Esophagus mucosa (tissue), 1 donor: ENCODE measurements at regions not wholly inside any gene's neighbourhood (a gene's known extent, or its start where the extent isn't known, plus 50 kb on each side); places are given as distances from the start of the nearest gene placed in this dataset.
A peak's percentile ranks its signal among the peaks of the same experiment; 100 is the strongest.
"Not testable (repeated sequence)": the region's sequence is repeated elsewhere in the genome, so short reads cannot be mapped to it uniquely, and the experiment has no call there.

Experiments used
- ATAC-seq: fragments of 200-7000 bp; cut with Tn5 transposase; one replicate; pipeline ENCODE4 v1.9.1; 2020
- donor health status: DM: yes; HTN: yes; CAD: no.

DNA sequence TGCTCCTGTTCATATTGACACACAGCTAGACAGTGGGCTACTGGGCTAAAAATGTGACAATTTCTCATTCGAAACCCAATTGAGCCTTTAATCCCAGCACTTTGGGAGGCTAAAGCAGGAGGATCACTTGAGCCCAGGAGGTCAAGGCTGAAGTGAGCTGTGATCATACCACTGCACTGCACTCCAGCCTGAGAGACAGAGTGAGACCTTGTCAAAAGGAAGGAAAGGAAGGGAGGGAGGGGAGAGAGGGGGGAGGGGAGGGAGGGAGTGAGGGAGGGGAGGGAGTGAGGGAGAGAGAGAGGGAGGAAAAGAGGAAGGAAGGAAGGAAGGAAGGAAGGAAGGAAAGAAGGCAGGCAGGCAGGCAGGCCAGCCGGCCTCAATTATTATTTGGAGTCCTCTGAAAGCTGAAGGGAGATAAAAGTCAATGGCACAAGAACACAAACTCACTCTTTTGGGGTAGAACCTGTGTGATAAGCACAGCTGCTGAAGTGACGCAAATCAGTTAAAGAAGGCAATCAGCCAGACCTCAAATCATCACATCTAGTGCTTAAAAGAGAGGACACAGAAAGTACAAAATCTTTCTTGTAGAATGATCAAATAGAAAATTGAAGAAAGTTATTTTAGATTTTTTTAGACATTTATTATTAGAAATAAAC, 98.1 kb downstream of the CCDC71L start:
- no peak for ATAC-seq

DNA sequence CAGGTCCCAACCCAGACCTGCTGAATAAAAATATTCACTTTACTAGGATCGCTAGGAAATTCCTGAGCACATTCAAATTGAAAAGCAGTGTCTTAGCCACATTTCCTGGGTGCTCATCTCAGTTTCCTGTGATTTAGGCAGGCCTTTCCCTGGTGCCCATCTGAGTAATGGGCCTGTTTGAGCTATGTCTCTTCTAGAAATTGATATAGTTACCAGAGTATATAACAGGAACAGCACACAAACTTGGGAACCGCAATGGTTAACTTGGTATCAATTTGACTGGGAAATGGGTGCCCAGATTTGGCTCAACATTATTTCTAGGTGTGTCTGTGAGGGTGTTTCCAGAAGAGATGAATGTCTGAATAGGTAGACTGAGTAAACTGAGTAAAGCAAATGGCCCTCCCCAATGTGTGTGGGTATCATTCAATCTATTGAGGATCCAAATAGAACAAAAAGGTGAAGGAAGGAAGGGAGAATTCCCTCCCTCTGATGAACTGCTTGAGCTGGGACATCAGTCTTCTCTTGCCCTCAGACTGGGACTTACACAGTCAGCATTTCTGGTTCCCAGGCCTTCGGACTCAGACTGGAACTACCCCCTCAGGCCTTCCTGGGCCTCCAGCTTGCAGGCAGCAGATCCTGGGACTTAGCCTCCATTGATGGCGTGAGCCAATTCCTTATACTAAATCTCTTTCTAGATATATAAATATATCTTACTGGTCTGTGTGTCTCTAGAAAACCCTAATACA, 99.1 kb downstream of the CCDC71L start:
- ATAC-seq: no peak

DNA sequence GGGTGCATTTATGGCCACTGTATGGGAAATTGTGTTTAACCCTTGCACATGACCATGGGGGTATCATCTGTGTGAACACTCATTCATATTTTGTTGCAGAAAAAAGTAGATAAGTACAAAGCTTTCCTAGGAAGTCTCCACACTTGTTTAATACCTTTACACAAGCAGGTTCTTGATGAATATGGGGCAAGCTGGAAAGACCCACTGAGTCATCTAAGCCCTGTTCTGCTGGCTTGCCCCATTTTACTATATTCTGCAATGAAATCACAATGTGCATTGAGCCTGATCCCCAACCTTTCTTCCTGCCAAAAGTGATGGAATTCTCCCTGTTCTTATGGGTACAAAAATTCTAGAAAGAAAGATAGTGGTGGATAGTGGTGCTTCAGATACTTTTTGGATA, 99.8 kb downstream of the CCDC71L start:
- ATAC-seq: no peak

DNA sequence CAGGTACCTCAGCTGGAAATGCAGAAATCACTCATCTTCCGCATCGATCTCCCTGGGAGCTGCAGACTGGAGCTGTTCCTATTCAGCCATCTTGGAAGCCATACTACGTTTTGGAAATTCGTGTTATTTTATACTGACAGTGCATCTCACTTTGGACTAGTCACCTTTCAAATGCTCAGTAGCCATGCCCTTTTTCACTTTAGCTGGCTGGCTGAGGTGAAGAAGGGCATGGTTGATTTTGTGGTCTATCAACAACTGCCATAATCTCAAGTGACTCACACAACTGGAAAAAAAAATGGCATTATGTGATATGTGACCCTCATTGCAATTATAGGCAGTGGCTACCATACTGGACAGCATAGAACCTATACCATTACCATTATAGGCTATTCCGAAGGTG, 100.5 kb downstream of the CCDC71L start:
- ATAC-seq: no peak

DNA sequence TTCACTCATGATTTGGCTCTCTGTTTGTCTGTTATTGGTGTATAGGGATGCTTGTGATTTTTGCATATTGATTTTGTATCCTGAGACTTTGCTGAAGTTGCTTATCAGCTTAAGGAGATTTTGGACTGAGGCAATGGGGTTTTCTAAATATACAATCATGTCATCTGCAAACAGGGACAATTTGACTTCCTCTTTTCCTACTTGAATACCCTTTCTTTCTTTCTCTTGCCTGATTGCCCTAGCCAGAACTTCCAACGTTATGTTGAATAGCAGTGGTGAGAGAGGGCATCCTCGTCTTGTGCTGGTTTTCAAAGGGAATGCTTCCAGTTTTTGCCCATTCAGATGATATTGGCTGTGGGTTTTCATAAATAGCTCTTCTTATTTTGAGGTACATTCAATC, 104.7 kb downstream of the CCDC71L start:
- ATAC-seq: not testable (repeated sequence)

DNA sequence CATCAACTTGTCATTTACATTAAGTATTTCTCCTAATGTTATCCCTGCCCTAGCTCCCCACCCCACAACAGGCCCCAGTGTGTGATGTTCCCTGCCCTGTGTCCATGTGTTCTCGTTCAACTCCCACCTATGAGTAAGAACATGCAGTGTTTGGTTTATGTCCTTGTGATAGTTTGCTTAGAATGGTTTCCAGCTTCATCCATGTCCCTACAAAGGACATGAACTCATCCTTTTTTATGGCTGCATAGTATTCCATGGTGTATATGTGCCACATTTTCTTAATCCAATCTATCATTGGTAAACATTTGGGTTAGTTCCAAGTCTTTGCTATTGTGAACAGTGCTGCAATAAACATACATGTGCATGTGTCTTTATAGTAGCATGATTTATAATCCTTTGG, 106.3 kb downstream of the CCDC71L start:
- not testable (repeated sequence) for ATAC-seq

DNA sequence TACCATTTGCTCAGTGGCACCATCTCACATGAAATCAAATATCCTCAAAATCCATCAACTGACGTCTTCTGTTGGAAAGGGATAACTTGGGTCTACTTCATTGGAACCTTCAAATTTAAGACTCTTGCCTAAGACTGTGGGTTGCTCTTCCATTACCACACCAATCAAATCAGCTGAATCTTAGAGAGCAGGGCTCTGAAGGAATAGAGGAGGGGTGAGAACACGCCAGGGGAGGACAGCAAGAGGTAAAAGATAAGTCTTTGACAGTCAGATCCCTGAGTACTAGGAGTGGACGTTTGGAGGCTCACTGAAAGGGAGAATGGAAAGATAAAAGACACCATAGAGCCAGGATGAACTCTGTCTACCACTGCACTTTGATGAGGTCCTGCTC, 107.5 kb downstream of the CCDC71L start:
- ATAC-seq: no peak

DNA sequence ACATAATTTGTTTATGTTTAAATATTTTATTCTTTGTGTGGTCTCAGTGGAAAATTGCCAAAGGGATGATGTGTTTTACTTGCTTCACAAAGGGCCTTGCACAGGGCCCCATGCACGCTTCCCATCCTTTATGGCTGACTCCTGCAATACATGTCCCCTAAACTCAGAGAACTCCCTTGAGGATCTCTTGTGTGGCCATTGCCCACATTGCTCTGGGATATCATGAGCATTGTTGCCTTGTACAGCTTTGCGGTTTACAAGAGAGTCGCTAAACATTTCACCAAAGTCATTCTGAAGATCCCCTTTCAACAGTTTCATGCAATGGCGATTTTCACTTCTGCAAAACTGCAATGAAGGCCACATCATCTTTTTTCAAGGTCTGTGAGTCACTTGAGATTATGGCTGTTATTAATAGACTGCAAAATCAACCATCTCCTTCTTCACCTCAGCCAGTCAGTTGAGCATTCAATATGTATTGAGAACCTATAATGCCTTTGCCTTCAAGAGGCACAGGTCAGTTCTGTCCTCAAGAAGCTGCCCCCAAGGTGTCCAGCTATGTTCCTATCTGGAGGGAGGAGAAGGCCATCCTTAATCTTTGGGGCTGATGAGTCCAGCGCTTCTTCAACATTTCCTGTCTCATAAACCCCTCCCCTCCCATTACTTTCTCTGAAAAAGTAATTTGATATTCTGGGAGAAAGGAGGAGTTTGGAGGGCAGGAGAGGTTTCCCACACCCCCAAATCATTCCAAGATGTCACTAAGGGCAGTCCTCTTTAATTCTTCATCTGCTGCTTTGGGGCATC, 108.1 kb downstream of the CCDC71L start:
- ATAC-seq: peak; percentile 43

DNA sequence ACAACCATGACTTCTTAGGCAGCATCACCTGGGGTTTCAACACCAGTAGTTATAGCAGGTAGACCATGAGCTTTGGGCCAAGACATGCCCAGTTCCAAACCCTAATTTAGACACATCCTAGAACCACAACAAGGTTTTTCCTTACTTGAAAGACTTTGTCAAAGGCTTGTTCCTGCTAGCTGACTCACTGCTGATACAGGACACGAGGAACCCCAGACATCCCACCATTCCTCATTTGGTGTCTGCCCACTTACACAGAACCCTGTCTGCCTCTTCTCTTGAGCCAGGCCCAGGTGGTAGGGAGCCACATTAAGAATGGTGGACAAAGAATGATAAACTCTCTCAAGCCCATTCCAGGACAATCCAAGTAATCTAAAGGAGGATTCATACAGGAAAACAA, 109.0 kb downstream of the CCDC71L start:
- ATAC-seq: no peak

DNA sequence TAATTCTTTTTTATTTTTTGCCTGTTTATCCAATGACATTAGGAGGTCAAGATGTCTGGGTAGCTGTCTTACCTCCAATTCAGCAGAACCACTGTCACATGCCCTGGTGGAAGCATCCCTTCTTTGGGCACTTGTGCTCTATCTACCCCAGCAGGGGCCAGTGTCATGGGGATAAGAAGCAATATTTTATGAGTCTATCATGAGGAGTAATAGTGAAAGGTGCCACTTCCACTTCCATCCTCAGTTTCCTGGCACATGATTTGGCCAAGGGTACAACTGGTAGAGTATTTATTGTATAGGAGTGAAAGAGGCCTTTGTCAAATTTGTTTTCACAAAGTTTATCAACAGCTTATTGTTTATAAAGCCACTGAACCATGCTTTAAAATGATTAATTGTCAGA, 112.5 kb downstream of the CCDC71L start:
- ATAC-seq: no peak

DNA sequence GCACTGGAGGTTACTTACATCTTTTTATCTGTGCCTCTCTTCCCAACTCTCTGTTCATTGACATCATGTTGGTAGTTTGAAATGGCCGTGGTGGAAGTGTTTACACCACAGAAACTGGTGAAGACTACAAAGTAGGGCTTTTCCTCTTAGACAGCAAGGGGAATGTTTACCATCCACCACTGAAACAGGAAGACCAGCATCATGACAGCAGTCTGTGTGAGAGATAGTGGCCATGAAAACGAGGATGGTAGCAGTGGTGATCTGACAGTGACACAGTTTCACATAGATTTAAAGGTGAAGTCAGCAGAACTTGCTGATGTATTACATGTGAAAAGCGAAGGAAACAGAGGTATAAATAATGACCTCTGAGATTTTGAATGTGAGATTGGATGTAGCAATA, 115.7 kb downstream of the CCDC71L start:
- ATAC-seq: no peak

DNA sequence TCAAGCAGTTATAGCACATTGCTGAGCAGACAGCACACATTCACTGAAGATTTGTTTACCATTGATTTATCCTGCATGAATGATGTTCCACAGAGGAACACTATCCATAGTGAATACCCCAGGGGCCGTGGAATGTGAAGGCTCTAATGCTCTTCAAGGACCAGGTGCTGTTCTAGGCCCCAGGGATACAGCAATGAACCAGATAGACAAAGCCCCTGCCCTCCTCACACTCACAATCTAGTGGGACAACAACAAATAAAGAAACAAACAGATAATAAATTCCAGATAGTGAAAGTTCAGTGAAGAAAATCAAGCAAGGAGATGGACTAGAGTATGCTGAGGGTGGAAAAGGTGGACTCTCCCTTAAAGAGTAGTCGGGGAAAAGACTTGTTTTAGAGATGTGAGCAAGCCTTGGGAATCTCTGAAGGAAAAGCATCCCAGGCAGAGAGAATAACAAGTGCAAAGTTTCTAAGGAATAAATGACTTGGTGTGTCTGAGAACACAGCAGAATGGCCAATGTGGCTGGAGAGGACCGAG, 117.7 kb downstream of the CCDC71L start:
- ATAC-seq: no peak

DNA sequence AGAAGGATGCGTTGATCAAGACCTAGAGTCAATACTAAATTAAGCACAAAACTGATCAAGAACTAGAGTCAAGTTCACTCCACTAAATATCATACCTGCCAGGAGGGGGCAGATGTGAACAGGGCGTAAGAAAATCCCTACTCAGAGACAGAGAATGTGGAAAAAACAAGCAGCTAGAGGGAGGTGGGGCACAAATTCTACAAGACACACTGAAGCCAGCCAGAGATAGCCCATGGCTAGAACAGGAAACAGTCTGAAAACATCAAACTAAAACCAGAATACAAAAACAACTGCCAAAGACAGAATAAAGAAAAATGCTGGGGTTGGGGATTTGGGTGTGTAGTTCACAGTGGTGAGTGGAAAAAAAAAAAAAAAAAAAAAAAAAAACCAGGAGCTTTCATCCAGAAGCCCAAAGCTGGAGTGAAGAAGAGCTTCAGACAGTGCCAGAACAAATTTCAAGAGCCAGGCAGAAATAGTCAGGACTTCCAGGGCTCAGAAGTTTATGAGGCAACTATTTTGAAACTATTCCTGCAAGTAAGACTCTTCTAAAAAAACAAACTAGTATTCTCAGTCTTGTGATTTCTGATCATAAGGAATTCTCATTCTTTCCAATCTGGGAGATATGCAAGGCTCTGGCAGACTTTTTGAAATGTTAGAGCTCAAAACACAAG, 118.3 kb downstream of the CCDC71L start:
- ATAC-seq: peak; percentile 80

DNA sequence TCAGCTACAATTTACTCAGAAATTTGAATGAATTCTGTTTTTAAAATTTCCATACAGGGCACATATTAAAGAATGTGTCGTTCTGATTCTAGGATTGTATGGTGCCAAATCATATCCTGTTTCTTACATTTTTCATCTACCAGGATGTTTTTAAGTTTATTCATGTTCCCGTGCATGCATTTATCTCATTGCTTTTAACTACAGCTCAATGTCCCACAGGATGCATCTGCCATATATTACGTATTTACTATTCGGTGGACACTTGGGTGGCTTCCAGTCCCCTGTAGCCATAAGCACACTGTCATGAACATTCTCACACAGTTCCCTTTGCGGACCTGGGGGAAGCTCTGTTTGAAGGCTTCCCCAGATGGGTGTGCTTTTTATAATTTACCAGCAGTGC, 122.3 kb downstream of the CCDC71L start:
- ATAC-seq: no peak

DNA sequence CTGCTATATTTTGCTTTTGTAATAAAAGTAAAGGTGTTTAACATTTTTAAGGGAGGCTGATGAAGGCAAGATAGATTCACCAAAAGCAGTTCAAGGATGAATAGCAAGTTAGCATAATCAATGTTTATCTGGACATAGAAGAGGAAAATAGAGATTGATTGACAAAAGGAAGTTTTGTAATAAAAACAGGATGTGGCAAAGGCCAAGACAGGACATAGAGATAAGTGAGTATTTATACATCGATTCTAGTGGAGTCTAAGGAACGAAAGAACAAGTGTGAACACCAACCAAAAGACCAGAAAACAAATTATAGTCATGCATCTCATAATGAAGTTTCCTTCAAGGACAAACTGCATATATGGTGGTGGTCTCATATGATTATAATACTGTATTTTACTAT, 123.8 kb downstream of the CCDC71L start:
- no peak for ATAC-seq

DNA sequence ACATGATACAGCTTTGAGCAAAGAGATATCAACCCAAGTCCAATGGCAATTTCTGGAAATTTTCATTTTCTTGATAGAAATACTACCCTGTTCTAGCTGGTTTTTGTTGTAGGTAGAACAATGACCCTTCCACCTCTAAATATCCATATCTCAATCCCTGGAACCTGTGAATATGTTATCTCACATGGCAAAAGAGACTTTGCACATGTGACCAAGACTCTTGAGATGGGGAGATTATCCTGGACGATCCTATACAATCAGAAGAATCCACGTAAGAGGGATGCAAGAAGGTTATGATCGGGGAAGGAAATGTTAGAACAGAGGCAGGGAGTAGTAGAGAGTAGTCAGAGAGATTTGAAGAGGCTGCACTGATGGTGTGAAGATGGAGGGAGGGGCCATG, 124.9 kb downstream of the CCDC71L start:
- ATAC-seq: no peak

DNA sequence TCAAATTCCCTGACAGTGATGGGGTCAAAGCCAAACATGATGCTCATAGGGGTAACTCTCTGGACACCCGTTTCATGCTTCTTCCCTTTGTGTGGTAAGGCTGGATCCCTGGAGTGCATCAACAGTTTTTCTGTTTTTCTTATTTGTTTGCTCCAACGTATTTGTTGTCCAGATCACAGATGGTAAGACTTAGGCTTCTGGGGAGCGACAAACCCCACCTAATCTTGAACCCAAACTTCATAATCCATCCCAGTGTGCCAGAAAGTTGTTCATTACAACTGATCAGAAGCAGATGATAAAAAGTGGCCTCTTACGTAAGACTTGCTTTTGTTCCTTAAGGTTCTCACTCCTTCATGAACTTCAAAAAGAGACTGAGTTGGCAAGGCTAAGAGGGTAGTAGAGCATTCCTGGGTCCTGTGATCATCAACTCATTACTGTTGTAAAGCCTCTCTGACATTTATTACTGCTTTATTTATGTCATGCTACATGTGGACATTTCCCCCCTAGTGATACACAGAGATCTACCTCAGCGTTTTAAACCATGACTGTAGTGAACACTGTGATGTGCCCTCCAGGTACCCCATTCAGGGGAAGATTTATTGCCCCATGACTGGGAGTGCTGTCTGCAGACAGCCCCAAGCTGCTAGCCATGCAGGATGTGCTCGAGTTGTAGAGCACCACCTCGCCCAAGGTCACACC, 125.6 kb downstream of the CCDC71L start:
- no peak for ATAC-seq

DNA sequence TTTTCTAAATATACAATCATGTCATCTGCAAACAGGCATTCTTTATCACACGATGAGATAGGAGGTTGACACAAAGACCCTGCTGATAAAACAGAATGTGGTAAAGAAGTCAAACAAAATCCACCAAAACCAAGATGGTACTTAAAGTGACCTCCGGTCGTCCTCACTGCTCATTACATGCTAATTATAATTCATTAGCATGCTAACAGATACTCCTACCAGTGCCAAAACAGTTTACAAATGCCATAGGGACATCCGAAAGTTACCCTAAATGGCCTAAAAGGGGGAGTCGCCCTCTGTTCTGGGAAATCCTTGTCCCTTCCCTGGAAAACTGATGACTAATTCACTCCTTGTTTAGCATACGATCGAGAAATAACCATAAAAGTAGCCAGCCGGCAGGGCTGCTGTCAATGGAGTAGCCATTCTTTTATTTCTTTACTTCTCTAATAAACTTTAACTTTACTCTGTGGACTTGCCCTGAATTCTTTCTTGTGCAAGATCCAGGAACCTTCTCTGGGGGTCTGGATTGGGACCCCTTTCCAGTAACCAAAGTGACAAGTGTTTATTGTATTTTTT, 126.6 kb downstream of the CCDC71L start:
- no peak for ATAC-seq

DNA sequence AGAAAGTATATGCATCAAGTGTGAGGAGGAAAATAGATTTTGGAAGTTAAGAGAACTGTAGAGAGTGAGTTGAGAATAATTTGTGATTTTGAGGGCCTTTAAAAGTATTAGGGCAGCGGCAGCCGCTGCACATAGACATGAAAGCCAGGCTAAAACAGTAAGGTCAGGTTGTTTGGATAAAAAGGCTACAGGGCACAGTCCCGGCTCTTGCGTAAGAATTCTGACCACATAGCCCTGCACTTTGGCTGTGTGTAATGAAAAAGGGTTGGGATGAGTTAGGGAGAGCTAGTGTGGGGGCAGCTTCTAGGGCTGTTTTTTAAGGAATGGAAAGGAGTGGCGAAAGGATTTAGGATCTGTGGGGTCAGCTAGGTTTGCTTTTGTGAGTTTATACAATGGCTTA, 130.8 kb downstream of the CCDC71L start:
- ATAC-seq: not testable (repeated sequence)

DNA sequence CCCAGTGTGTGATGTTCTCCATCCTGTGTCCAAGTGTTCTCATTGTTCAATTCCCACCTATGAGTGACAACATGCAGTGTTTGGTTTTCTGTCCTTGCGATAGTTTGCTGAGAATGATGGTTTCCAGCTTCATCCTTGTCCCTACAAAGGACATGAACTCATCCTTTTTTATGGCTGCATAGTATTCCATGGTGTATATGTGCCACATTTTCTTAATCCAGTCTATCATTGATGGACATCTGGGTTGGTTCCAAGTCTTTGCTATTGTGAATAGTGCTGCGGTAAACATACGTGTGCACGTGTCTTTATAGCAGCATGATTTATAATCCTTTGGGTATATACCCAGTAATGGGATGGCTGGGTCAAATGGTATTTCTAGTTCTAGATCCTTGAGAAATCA, 134.3 kb downstream of the CCDC71L start:
- ATAC-seq: not testable (repeated sequence)

DNA sequence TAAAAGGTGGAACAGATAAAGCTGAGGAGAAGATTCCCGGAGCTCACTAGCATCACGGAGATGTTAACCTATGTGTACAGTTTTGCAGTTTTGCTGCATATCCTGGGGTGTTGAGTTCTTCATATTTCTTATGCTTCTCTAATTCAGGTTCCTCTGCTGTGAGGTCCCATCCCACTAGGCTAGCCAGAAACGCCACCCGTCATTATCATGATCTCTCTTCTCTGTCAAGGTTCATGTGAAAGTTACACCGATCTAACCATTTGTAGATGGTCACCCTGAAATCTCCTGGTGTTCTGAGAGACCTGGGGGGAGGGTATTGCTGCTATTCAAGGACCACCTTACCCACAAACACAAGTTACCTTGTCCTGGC, 136.3 kb downstream of the CCDC71L start:
- ATAC-seq: no peak

DNA sequence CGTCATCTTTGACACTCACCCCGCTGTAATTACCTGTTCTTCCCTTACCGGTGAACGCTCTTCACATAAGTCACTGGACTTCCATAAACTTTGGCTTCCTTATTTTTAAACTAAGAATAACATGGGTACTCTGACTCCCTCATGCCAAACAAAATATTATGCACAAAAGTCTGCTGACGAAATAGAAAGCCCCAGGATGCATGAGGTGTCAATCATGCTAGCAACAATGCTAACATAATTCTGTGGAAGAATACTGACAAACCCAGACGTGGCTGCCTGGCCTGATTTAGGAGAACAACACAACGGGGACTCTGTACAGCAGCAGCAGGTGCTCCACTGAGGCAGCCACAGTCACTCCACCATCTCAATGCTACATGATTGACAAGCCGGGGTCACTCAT, 137.5 kb downstream of the CCDC71L start:
- ATAC-seq: no peak
